Mucosa of descending colon (tissue), 3 donors: ENCODE measurements at regions not wholly inside any gene's neighbourhood (a gene's known extent, or its start where the extent isn't known, plus 50 kb on each side); places are given as distances from the start of the nearest gene placed in this dataset.

ENCODE experiments used
- ATAC-seq: fragments of 200-7000 bp; cut with Tn5 transposase; one replicate; pipeline ENCODE4 v1.9.1; 2020; ENCODE audit warnings: mild to moderate bottlenecking, moderate library complexity
- DNase-seq, 3 donors: peaks; one replicate each; pipeline ENCODE4 v3.0.0-alpha.2; 2020
- H3K36me3 ChIP-seq: fragments of 200-600 bp; one replicate; pipeline ENCODE4 v1.8.0; 2021; ENCODE audit warnings: low read depth, mild to moderate bottlenecking
- H3K4me1 ChIP-seq: fragments of 200-600 bp; one replicate; pipeline ENCODE4 v1.8.0; 2021; ENCODE audit warnings: low read depth, mild to moderate bottlenecking
- H3K4me3 ChIP-seq: fragments of 200-600 bp; one replicate; pipeline ENCODE4 v1.8.0; 2021; ENCODE audit warnings: mild to moderate bottlenecking
- H3K9me3 ChIP-seq: fragments of 200-600 bp; one replicate; pipeline ENCODE4 v1.8.0; 2021; ENCODE audit warnings: mild to moderate bottlenecking
- intact Hi-C, 2 donors: fragments of 100-400 bp; cut with DNase I in 1 of 2; cut with micrococcal nuclease in 1 of 2; formaldehyde crosslinking; loops; one replicate each; pipeline versions ENCODE4 v1.11.0 to v1.11.1; 2022; cut with DNase I, micrococcal nuclease
- TF ChIP-seq, protein P1 (sequence below): fragments of 200-600 bp; IDR thresholded peaks from one replicate; pipeline ENCODE4 v1.8.0; 2022; ENCODE audit warnings: antibody characterized with exemption, mild to moderate bottlenecking
- donor health status: DM: no; HTN: no; CAD: no; lungs with moderate emphysema.
- donor health status: DM: no; HTN: no; CAD: no.
- donor health status: DM: no; HTN: yes; CAD: no.

DNA sequence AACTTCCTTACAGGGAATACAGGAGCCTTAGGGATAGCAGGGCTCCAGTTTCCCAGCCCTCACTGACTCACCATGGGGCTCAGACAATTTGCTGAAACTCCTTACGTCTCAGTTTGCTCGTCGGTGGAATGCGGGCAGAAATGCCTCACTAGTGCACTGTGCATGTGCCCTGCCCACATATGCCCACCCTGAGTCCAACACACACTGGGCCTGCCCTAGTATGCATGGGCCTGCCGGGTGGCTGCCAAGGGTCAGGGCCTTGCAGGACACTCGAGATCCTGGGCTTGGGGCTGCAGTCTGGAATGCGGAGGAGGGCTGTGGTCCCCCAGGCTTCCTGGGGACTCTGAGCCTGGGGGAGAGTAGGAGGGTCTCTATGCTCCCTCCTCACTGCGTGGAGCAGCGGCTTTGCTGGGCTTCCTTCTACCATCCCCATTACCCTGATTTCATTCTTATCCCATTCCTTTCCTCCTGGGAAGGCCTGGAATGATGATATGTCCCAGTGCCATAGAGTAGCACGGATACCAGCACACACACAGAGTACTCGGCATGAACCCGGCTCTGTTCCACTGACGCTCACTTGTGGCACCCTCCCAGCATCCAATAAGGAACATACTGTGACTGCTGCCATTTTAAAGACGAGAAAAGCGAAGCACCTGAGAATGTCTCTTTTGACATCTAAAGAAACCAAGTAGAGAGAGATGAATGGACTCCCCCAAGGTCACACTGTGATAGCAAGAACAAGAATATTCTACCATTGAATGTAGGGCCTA is 124.2 kb downstream of the ASB7 start:
- H3K36me3 ChIP-seq = no peaks in the 10 kb centered on the region
- H3K4me3 ChIP-seq = no peak overlapping the region
- ATAC-seq (no peak), DNase-seq (no peak)
- no peaks in the 10 kb centered on the region for H3K9me3 ChIP-seq
- intact Hi-C loops = no loop called here
- TF ChIP-seq, protein P1, sequence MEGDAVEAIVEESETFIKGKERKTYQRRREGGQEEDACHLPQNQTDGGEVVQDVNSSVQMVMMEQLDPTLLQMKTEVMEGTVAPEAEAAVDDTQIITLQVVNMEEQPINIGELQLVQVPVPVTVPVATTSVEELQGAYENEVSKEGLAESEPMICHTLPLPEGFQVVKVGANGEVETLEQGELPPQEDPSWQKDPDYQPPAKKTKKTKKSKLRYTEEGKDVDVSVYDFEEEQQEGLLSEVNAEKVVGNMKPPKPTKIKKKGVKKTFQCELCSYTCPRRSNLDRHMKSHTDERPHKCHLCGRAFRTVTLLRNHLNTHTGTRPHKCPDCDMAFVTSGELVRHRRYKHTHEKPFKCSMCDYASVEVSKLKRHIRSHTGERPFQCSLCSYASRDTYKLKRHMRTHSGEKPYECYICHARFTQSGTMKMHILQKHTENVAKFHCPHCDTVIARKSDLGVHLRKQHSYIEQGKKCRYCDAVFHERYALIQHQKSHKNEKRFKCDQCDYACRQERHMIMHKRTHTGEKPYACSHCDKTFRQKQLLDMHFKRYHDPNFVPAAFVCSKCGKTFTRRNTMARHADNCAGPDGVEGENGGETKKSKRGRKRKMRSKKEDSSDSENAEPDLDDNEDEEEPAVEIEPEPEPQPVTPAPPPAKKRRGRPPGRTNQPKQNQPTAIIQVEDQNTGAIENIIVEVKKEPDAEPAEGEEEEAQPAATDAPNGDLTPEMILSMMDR = no peak
- H3K4me1 ChIP-seq = peaks cover 3% of the 10 kb centered on the region

GRCh38 chr15:100727291-100727851 is 125.0 kb downstream of the ASB7 start:
- no peaks in the 10 kb centered on the region for H3K9me3 ChIP-seq
- no peak for ATAC-seq
- H3K4me3 ChIP-seq = no peak overlapping the region
- TF ChIP-seq, protein P1 = no peak
- H3K4me1 ChIP-seq = no peaks in the 10 kb centered on the region
- H3K36me3 ChIP-seq = no peaks in the 10 kb centered on the region
- DNase-seq = no peak
- intact Hi-C loops = no loop called here

DNA sequence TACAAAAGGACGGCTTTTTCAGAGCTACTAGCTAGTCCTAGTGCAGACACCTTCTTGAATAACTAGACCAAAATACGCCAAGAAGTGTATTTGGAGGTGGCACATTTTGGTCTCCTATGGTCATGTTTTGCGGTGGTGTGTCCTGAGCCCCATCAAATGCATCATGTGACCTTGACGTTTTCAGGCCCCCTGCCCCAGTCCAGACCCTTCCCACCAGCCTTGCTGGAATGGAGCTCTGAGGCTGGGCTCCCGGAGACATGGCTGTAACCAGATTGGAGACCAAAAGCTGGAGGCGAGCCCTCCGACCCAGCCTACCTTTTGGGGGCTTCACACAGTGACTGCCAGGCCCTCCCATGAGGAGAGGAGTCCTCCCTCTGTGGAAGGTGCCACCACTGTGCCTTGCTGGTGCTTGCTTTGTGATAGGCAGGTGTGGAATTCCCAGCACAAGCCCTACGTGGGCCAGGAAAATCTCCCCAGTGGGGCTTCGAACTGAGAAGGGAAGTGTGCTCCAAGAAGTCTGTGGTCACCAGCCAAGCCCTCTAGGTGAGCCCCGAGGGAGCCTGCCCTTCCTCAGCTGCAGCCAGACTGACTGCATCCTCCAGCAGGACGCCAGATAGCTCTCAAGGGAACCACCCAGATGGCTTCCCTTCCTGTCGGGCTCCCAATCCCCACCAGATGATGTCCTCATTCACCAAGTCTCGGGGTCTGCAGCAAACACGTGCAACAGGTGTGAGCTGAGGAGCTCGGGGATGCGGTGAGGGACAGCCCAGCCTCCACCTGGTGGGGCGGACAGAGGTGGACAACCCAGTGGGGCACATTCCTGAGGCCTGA is 126.2 kb downstream of the ASB7 start:
- H3K36me3 ChIP-seq = no peaks in the 10 kb centered on the region
- ATAC-seq (no peak), DNase-seq (no peak)
- TF ChIP-seq, protein P1 = no peak
- H3K4me3 ChIP-seq = no peak overlapping the region
- intact Hi-C loops = no loop called here
- H3K4me1 ChIP-seq = no peaks in the 10 kb centered on the region
- H3K9me3 ChIP-seq = no peaks in the 10 kb centered on the region

GRCh38 chr15:100729461-100729860 is 127.1 kb downstream of the ASB7 start:
- no peaks in the 10 kb centered on the region for H3K4me1 ChIP-seq
- no peak for ATAC-seq
- H3K4me3 ChIP-seq = no peak overlapping the region
- H3K9me3 ChIP-seq = no peaks in the 10 kb centered on the region
- DNase-seq = no peak
- TF ChIP-seq, protein P1 = no peak
- intact Hi-C loops = no loop called here
- no peaks in the 10 kb centered on the region for H3K36me3 ChIP-seq

DNA sequence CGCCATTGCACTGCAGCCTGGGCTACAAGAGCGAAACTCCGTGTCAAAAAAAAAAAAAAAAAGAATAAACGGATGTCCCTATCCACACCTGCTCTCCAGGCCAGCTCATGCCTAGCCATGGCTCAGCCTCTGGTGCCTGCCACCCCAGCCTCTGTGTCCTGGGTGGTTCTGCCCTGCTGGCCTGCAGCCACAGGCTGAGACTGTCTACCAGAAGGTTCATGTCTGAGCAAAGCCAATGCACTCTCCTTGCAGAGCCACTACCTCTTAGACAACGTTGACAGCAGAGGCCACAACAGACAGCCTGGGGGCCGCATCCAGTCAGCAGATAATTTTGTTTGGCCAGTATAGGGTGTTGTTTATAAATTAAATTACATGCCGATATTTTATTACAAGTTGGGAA is 127.7 kb downstream of the ASB7 start:
- H3K4me3 ChIP-seq = no peak overlapping the region
- no peaks in the 10 kb centered on the region for H3K4me1 ChIP-seq
- H3K9me3 ChIP-seq = no peaks in the 10 kb centered on the region
- no peaks in the 10 kb centered on the region for H3K36me3 ChIP-seq
- no peak for DNase-seq
- intact Hi-C loops = no loop called here
- no peak for ATAC-seq
- TF ChIP-seq, protein P1 = no peak
